ENCODE measurements at regions not wholly inside any gene's neighbourhood (a gene's known extent, or its start where the extent isn't known, plus 50 kb on each side); places are given as distances from the start of the nearest gene placed in this dataset.

- TF ChIP-seq POLR2A (IDR thresholded peaks at IDR 0.05) = no peak
- TF ChIP-seq CTCF (IDR thresholded peaks at IDR 0.05) = no peak
- no peak for TF ChIP-seq POLR2AphosphoS5 (IDR thresholded peaks at IDR 0.05; ENCODE audit: insufficient read depth in 1 of 2, low read depth in 1 of 2)
These were observed 401.3 kb upstream of the KIF2A start for GRCh38 chr5:61904730-61905129.

Measured in vagina (tissue), 2 donors.